GM12878 (cell line): ENCODE measurements at regions not wholly inside any gene's neighbourhood (a gene's known extent, or its start where the extent isn't known, plus 50 kb on each side); places are given as distances from the start of the nearest gene placed in this dataset.

ENCODE experiments used
- ATF3 ChIP-seq: IDR thresholded peaks from 2 replicates; pipeline ENCODE4 v1.6.1; 2011; ENCODE audit warnings: low read depth, mild to moderate bottlenecking, low read length, moderate library complexity, borderline replicate concordance; ENCODE audit errors: extremely low read depth
- CTCF ChIP-seq, 3 experiments: IDR thresholded peaks in 2 of 3; conservative IDR thresholded peaks in 1 of 3; 2 replicates each; pipeline ENCODE4 v1.5.1; 2011; ENCODE audit warnings: low read depth in 3 of 3, low read length in 3 of 3, mild to moderate bottlenecking in 3 of 3, control low read depth in 2 of 3, moderate library complexity in 2 of 3, inconsistent platforms in 1 of 3, mixed read lengths in 1 of 3; ENCODE audit not compliant: control insufficient read depth in 2 of 3, insufficient read depth in 1 of 3; ENCODE audit errors: extremely low read depth in 1 of 3
- DPF2 ChIP-seq: fragments of 450-650 bp; IDR thresholded peaks from 2 replicates; pipeline ENCODE4 v1.6.1; 2017; ENCODE audit warnings: mild to moderate bottlenecking
- ESRRA ChIP-seq: IDR thresholded peaks from 2 replicates; pipeline ENCODE4 v1.6.1; 2012; ENCODE audit warnings: mild to moderate bottlenecking, low read length, improper control_type of control experiment
- EZH2 ChIP-seq: IDR thresholded peaks from 2 replicates; pipeline ENCODE4 v1.6.1; 2012; ENCODE audit warnings: low read depth, mild to moderate bottlenecking, control low read depth, inconsistent platforms, low read length, borderline replicate concordance; ENCODE audit not compliant: control insufficient read depth
- HDAC2 ChIP-seq: fragments of 200-600 bp; sonication (generic); IDR thresholded peaks from 2 replicates; pipeline ENCODE4 v1.6.1; 2017
- POLR2AphosphoS5 ChIP-seq: IDR thresholded peaks from 2 replicates; pipeline ENCODE4 v1.6.1; 2011; ENCODE audit warnings: mild to moderate bottlenecking, low read length, inconsistent platforms
- SPI1 ChIP-seq: IDR thresholded peaks from 2 replicates; pipeline ENCODE4 v1.6.1; 2011; ENCODE audit warnings: low read depth, mild to moderate bottlenecking, low read length, moderate library complexity, borderline replicate concordance; ENCODE audit not compliant: insufficient read depth
- TARDBP ChIP-seq: IDR thresholded peaks from 2 replicates; pipeline ENCODE4 v1.6.1; 2016; ENCODE audit warnings: borderline replicate concordance
- TCF12 ChIP-seq: IDR thresholded peaks from 2 replicates; pipeline ENCODE4 v1.6.1; 2011; ENCODE audit warnings: low read depth, mild to moderate bottlenecking, low read length
- TCF3 ChIP-seq: IDR thresholded peaks from 2 replicates; pipeline ENCODE4 v1.6.1; 2012; ENCODE audit warnings: low read depth, mild to moderate bottlenecking, low read length, borderline replicate concordance; ENCODE audit not compliant: insufficient read depth
- ZNF274 ChIP-seq: IDR thresholded peaks from one replicate; pipeline ENCODE4 v1.8.0; 2011; ENCODE audit not compliant: insufficient read length, insufficient read depth
- TF ChIP-seq, protein P1 (sequence below): fragments of 450-650 bp; IDR thresholded peaks from 2 replicates; pipeline ENCODE4 v1.6.1; 2018; ENCODE audit warnings: borderline replicate concordance, mild to moderate bottlenecking; ENCODE audit not compliant: partially characterized antibody
- TF ChIP-seq, protein P2 (sequence below): IDR thresholded peaks from 2 replicates; pipeline ENCODE4 v1.6.1; 2011; ENCODE audit warnings: low read depth, low read length, improper control_type of control experiment, borderline replicate concordance

- TF ChIP-seq EZH2: no peak
- TF ChIP-seq, protein P1, sequence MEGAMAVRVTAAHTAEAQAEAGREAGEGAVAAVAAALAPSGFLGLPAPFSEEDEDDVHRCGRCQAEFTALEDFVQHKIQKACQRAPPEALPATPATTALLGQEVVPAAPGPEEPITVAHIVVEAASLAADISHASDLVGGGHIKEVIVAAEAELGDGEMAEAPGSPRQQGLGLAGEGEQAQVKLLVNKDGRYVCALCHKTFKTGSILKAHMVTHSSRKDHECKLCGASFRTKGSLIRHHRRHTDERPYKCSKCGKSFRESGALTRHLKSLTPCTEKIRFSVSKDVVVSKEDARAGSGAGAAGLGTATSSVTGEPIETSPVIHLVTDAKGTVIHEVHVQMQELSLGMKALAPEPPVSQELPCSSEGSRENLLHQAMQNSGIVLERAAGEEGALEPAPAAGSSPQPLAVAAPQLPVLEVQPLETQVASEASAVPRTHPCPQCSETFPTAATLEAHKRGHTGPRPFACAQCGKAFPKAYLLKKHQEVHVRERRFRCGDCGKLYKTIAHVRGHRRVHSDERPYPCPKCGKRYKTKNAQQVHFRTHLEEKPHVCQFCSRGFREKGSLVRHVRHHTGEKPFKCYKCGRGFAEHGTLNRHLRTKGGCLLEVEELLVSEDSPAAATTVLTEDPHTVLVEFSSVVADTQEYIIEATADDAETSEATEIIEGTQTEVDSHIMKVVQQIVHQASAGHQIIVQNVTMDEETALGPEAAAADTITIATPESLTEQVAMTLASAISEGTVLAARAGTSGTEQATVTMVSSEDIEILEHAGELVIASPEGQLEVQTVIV: no peak
- TF ChIP-seq TCF12: no peak
- TF ChIP-seq POLR2AphosphoS5: no peak
- no peak for TF ChIP-seq TARDBP
- no peak for TF ChIP-seq CTCF (IDR thresholded peaks at IDR 0.05 in 2 of 3, conservative IDR thresholded peaks at IDR 0.05 in 1 of 3; ENCODE audit: control insufficient read depth in 2 of 3, extremely low read depth in 1 of 3, insufficient read depth in 1 of 3, low read depth in 3 of 3, low read length in 3 of 3)
- TF ChIP-seq DPF2: no peak
- TF ChIP-seq, protein P2, sequence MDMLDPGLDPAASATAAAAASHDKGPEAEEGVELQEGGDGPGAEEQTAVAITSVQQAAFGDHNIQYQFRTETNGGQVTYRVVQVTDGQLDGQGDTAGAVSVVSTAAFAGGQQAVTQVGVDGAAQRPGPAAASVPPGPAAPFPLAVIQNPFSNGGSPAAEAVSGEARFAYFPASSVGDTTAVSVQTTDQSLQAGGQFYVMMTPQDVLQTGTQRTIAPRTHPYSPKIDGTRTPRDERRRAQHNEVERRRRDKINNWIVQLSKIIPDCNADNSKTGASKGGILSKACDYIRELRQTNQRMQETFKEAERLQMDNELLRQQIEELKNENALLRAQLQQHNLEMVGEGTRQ: no peak
- TF ChIP-seq ATF3: no peak
- TF ChIP-seq ESRRA: no peak
- TF ChIP-seq TCF3: no peak
- no peak for TF ChIP-seq SPI1
- no peak for TF ChIP-seq HDAC2
- no peak for TF ChIP-seq ZNF274
These were observed 639.0 kb upstream of the SORCS1 start for GRCh38 chr10:107803546-107803945.
